Ramos (cell line): ENCODE measurements at regions not wholly inside any gene's neighbourhood (a gene's known extent, or its start where the extent isn't known, plus 50 kb on each side); places are given as distances from the start of the nearest gene placed in this dataset.

Experiments
- in situ Hi-C: fragments of 300-500 bp; cut with MboI; formaldehyde crosslinking; loops from one replicate; pipeline ENCODE4 v1.14.3; 2022; ENCODE audit warnings: low sequenced_read_pairs; ENCODE audit not compliant: unreplicated experiment

DNA sequence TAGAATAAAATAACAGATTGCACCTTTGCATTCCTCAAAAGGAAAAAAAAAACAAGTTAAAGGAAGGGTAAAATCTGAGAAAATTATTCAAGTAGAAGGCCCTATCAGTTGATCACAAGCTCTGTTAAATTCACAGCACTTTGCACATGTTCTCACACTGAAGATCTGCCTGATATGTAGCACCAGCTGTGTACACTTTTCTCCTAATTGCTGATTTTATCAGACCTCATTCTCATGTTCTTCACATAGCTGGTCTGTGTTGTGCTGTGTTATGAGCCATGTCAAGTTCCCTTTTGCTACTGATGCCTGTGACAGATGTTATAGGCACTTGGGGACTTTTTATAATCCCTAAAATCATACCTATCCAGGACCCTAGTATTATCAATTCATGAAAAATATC is 390.4 kb upstream of the PRR16 start:
- in situ Hi-C loops, result no loop called here

DNA sequence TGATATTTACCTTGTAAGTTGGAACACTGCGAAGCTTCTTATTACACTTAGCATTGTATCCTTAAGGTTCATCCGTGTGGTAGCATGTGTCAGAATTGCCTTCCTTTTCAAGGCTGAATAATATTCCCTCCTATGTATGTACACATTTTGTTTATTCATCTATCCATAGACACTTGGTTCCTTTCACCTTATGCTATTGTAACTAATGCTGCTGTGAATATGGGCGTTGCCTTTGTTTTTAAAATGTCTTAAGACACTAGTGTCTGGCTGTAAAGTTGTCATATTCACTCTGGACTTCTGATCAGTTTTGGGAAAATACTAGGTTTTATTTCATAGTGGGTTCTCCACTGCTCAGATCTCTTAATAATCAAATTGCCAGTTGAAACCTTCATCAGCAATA is 383.3 kb upstream of the PRR16 start:
- in situ Hi-C loops, result no loop called here

- in situ Hi-C loops, result no loop called here
Observed at GRCh38 chr5:120082316-120083068, 381.6 kb upstream of the PRR16 start.

DNA sequence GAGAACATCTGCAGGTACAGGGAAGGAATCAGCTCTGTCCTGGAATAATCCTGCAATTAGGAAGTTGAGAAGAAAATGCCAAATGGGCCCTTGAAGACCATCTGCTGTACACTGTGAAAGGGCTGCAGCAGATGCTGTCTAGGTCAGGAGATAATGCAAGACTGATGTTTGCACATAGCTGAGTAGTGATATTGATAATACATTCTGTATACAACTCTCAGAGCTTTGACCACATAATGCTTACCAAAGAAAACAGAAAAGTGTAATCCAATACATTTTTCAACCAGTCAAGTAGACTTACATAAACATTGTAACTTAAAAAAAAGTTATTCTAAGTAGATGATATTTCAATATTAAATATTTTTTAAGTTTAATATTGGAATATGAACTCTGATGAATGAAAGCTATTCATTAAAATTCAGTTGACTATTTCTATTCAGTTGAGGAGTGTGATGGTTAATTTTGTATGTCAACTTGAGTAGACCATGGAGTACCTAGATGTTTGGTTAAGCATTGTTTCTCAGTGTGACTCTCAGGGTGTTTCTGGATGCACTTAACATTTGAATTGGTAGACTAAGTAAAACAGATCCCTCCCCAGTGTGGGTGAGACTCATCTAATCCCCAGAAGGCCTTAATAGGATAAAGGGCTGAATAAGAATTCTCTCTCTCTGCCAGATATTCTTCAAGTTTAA is 380.1 kb upstream of the PRR16 start:
- in situ Hi-C loops, result no loop called here

DNA sequence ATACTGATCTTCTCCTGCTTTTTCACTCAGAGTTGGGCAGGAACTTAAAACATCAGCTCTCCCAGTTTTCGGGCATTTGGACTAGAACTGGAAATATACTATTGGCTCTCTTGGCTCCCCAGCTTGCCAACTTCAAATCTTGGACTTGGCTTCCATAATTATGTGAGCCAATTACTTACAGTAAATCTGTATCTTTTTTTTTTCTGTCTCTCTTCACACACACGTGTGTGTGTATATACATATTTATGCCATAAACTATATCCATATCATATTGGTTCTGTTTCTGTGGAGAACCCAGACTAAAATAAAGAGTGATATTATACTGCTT is 379.6 kb upstream of the PRR16 start:
- in situ Hi-C loops, result no loop called here

DNA sequence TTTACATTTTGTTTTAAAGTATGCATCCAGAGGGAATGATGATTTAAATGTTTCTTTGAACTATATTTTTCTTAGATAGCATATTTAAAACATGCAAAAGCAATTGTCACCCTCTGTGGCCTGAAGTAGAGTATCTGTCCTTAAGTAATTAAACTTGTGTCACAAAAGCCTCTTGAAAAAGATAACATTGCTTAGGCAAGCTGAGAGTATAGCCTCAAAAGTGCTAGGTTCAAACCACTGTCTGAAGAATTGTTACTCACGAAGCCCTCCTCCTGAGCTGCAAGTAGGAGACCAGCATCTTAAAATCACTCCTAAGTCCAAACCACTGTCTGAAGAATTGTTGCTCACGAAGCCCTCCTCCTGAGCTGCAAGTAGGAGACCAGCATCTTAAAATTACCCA is 378.0 kb upstream of the PRR16 start:
- in situ Hi-C loops, result no loop called here

DNA sequence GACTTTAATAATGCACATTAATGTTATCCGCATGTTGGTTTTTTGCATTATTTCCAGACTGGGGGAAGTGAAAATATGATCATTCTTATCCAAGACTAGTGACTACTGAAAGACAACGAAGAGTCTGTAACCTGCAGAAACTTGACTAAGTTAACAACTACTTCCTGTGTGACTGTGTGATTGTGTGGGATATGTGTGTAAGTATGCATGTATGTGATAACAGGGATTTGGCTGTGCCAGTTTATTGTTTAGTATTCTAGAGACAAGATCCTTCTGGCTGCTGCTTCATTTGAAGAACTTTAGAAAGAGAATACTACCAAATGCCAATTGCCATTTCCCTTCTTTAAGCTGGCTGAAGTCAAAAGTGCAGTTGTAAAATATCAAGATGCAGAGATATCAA is 375.7 kb upstream of the PRR16 start:
- in situ Hi-C loops, result no loop called here

- in situ Hi-C loops, result no loop called here
Observed at GRCh38 chr5:120088836-120089235, 375.3 kb upstream of the PRR16 start.

DNA sequence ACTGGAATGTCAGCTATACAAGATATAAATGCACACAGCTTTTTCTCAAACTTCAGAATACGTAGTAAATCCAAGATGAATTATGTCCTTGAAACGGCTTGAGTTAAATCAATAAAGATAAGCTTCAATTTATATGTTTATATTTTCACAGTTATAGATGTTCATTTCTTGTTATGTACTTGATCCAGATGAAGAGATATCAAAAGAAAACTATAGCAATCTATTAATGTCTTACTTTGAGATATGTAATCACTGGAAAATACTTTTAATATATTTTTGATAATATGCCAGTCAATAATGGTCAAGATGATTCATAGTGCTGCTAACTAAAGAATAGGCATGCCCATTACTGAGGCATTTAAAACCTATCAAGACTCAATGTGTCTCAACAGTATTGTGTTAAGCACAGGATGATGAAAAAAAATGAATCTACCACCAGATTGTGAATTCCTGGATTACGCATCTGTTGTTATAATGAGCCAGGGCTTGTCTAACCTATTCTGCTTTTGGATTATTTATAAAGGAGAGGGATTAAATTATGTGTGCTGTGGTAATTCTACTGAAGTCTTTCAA is 372.6 kb upstream of the PRR16 start:
- in situ Hi-C loops, result no loop called here

DNA sequence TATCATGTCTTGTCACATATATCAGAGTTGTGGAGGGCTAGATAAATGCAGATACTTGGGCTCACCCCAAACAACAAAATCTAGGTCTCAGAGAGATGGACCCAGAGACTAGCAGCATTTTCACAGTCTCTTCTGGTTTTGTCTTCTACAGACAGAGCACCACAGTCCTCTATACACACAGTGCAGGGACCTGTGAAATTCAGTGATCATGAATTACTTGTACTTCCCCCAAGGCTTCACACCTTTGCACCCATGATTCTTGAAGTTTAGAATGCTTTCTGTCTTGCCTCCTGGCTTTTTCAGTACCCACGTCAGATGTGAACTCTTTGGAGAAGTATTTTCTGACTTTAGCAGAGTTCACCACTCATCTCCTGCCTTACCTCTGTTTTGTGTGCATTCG is 371.5 kb upstream of the PRR16 start:
- in situ Hi-C loops, result no loop called here

GRCh38 chr5:120093178-120093577 is 370.9 kb upstream of the PRR16 start:
- in situ Hi-C loops, result no loop called here

- in situ Hi-C loops, result no loop called here
Observed at GRCh38 chr5:120096413-120096812, 367.7 kb upstream of the PRR16 start.

- in situ Hi-C loops, result no loop called here
Observed at GRCh38 chr5:120098426-120098825, 365.7 kb upstream of the PRR16 start.

- in situ Hi-C loops, result no loop called here
Observed at GRCh38 chr5:120098902-120099535, 365.1 kb upstream of the PRR16 start.

DNA sequence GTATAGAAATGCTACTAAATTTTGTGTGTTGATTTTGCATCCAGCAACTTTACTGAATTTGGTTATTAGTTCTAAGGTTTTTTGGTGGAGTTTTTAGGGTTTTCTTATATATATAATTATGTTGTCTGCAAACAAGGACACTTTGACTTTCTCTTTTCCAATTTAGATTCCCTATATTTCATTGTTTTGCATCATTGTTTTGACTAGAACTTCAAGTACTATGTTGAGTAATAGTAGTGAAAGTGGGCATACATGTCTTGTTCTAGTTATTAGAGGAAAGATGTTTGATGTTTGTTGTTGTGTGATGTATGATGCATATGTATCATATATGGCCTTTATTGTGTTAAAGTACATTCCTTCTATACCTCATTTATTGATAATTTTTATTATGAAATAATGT is 362.3 kb upstream of the PRR16 start:
- in situ Hi-C loops, result no loop called here

DNA sequence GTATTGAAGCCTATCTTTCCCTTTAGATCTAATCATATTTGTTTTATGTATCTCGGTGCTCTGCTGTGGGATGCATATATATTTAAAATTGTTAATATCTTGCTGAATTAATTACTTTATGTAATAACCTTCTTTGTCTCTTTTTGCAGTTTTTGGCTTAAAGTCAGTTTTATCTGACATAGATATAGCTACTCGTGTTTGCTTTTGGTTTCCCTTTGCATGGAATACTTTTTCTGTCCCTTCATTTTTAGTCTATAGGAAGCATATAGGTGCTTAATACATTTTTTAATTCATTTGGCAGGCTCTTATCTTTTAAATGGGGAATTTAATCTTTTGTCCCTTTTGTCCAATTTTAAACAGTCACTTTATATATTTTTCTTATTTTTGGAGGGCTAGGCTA is 360.6 kb upstream of the PRR16 start:
- in situ Hi-C loops, result no loop called here

GRCh38 chr5:120106912-120107525 is 357.1 kb upstream of the PRR16 start:
- in situ Hi-C loops, result no loop called here

DNA sequence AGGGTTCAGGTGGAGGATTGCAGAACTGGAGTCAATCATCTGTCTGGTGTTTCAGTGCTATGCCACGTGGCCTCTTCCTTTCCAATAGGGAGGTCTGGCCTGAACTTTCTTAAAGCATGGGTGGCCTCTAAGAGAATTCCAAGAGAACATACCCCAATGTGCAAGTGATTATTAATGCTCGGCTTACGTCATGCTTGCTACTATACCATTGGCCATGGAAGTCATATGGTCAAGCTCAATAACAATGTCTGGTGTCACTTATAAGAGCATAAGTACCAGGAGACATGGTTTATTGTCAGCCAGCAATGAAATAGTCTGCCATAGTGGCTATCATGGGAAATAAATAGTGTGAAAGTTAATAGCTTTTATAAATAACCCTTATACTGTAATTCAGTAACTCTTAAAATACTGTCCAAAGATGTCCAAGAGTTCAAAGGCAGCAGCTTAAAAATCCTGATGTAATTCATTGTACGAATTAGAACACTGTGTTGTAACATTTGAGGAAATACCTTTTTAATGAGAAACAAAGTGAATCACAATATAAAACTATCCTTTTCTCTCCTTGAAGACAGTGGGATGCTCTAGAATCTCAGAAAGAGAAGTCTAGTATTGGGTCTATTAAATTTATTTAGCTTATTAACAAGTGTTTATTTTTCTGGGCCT is 355.4 kb upstream of the PRR16 start:
- in situ Hi-C loops, result no loop called here

- in situ Hi-C loops, result no loop called here
Observed at GRCh38 chr5:120122703-120123102, 341.4 kb upstream of the PRR16 start.

- in situ Hi-C loops, result no loop called here
Observed at GRCh38 chr5:120124031-120124430, 340.1 kb upstream of the PRR16 start.
